ENCODE measurements at regions not wholly inside any gene's neighbourhood (a gene's known extent, or its start where the extent isn't known, plus 50 kb on each side); places are given as distances from the start of the nearest gene placed in this dataset.

GRCh38 chr5:82863266-82863665 lies 213.9 kb downstream of the TMEM167A start:
- Histone ChIP-seq H3K79me2 (ENCODE audit: insufficient read depth, low read length) (no peaks in the 10 kb centered on the region), H3K4me3 (replicated peaks in 1 of 3; ENCODE audit: insufficient read depth in 1 of 3, low read depth in 2 of 3, low read length in 3 of 3) (no peak overlapping the region), H3K9me3 (ENCODE audit: low read length) (no peaks in the 10 kb centered on the region), H3K27me3 (ENCODE audit: control insufficient read depth in 1 of 2, insufficient read depth in 2 of 2, low read length in 2 of 2) (0 out of 5 replicates have a peak, but pooled peaks cover 0 to 3% of the 10 kb centered on the region in 2 experiments), H4K20me1 (ENCODE audit: insufficient read depth, low read length) (no peaks in the 10 kb centered on the region), H3K9ac (ENCODE audit: insufficient read depth, low read depth, low read length) (no peak overlapping the region), H3K4me1 (ENCODE audit: insufficient read depth, low read length) (no peaks in the 10 kb centered on the region), H3K4me2 (ENCODE audit: low read depth, low read length) (no peak overlapping the region), H2AFZ (ENCODE audit: low read length) (no peak overlapping the region), H3K27ac (ENCODE audit: extremely low read length, insufficient read depth, low read length) (no peak overlapping the region), H3K36me3 (replicated peaks in 1 of 2; ENCODE audit: control insufficient read depth in 1 of 2, insufficient read depth in 2 of 2, low read length in 2 of 2) (no peaks in the 10 kb centered on the region)
- BruUV-seq (replicated peaks), result no TSS peak
- intact Hi-C loops (cut with micrococcal nuclease; ENCODE audit: unreplicated experiment) (no loop called here), in situ Hi-C loops (cut with HindIII; ENCODE audit: extremely low pct_ligation_motif_present, low pct_unique_long_range_greater_than_20kb) (no loop called here)
- ATAC-seq, result no peak
- POLR2A ChIA-PET, result no interaction called here
- no peak for TF ChIP-seq GTF3A (CRISPR knock-in tag; conservative IDR thresholded peaks at IDR 0.05)
- TF ChIP-seq ATF1 (CRISPR knock-in tag; IDR thresholded peaks at IDR 0.05), result no peak
- no peak for TF ChIP-seq IKZF5 (CRISPR knock-in tag; IDR thresholded peaks at IDR 0.05)
- no peak for TF ChIP-seq ZNF251 (CRISPR knock-in tag; IDR thresholded peaks at IDR 0.05)
- TF ChIP-seq CENPBD1 (CRISPR knock-in tag; IDR thresholded peaks at IDR 0.05; ENCODE audit: borderline replicate concordance, low read depth), result no peak
- TF ChIP-seq ZNF263 (CRISPR knock-in tag; IDR thresholded peaks at IDR 0.05), result no peak
- no peak for TF ChIP-seq FOXP1 (IDR thresholded peaks at IDR 0.05)
- TF ChIP-seq FOXP1 (CRISPR knock-in tag; IDR thresholded peaks at IDR 0.05), result no peak
- no peak for TF ChIP-seq ZNF766 (CRISPR knock-in tag; IDR thresholded peaks at IDR 0.05; ENCODE audit: borderline replicate concordance)
- TF ChIP-seq EEA1 (CRISPR knock-in tag; IDR thresholded peaks at IDR 0.05; ENCODE audit: borderline replicate concordance), result no peak
- no peak for TF ChIP-seq HNF4A (CRISPR knock-in tag; IDR thresholded peaks at IDR 0.05)
- FAIRE-seq, result no peak
- CTCF ChIA-PET (ENCODE audit: low intra/inter-chr PET ratio, low total read pairs), result no interaction called here
- DNase-seq (ENCODE audit: low spot score), result no peak
- 25% methylated on average over 3 of the region's 3 CpGs for WGBS (ENCODE audit: low lambda C conversion rate)

Data from HepG2 (cell line).